NOMO-1 treated with dmso at 0.1 percent for 144 hours (cell line): ENCODE measurements at regions not wholly inside any gene's neighbourhood (a gene's known extent, or its start where the extent isn't known, plus 50 kb on each side); places are given as distances from the start of the nearest gene placed in this dataset.
"Not testable (repeated sequence)": the region's sequence is repeated elsewhere in the genome, so short reads cannot be mapped to it uniquely, and the experiment has no call there.

Experiments used
- DNase-seq: peaks from one replicate; lab custom pipeline; 2025; ENCODE audit not compliant: unreplicated experiment; lab: John Stamatoyannopoulos, UW

GRCh38 chr7:10429511-10429910, 544.2 kb upstream of the PHF14 start:
- no peak for DNase-seq

- no peak for DNase-seq
These were observed 537.4 kb upstream of the PHF14 start for GRCh38 chr7:10436302-10436701.

GRCh38 chr7:10439027-10439426, 534.6 kb upstream of the PHF14 start:
- no peak for DNase-seq

- DNase-seq, result no peak
These were observed 517.7 kb upstream of the PHF14 start for GRCh38 chr7:10455936-10456335.

GRCh38 chr7:10460474-10460873, 513.2 kb upstream of the PHF14 start:
- DNase-seq, result no peak

GRCh38 chr7:10463701-10464100, 510.0 kb upstream of the PHF14 start:
- no peak for DNase-seq

GRCh38 chr7:10465536-10465935, 508.1 kb upstream of the PHF14 start:
- not testable (repeated sequence) for DNase-seq

- DNase-seq, result no peak
These were observed 504.8 kb upstream of the PHF14 start for GRCh38 chr7:10468908-10469307.

- no peak for DNase-seq
These were observed 504.2 kb upstream of the PHF14 start for GRCh38 chr7:10469476-10469875.

- no peak for DNase-seq
These were observed 502.2 kb upstream of the PHF14 start for GRCh38 chr7:10471280-10472058.

GRCh38 chr7:10472115-10472514, 501.6 kb upstream of the PHF14 start:
- no peak for DNase-seq

- DNase-seq, result no peak
These were observed 500.1 kb upstream of the PHF14 start for GRCh38 chr7:10473569-10473968.

- DNase-seq, result no peak
These were observed 499.6 kb upstream of the PHF14 start for GRCh38 chr7:10474048-10474447.

GRCh38 chr7:10475940-10476641, 497.6 kb upstream of the PHF14 start:
- DNase-seq, result no peak

- DNase-seq, result no peak
These were observed 497.0 kb upstream of the PHF14 start for GRCh38 chr7:10476642-10477041.

- DNase-seq, result no peak
These were observed 490.0 kb upstream of the PHF14 start for GRCh38 chr7:10483671-10484070.

- DNase-seq, result no peak
These were observed 488.9 kb upstream of the PHF14 start for GRCh38 chr7:10484767-10485166.

GRCh38 chr7:10501206-10501884, 472.3 kb upstream of the PHF14 start:
- not testable (repeated sequence) for DNase-seq

- DNase-seq, result no peak
These were observed 466.6 kb upstream of the PHF14 start for GRCh38 chr7:10507032-10507431.

GRCh38 chr7:10521306-10521705, 452.4 kb upstream of the PHF14 start:
- DNase-seq, result no peak

- not testable (repeated sequence) for DNase-seq
These were observed 440.2 kb upstream of the PHF14 start for GRCh38 chr7:10533429-10533828.

- DNase-seq, result no peak
These were observed 437.1 kb upstream of the PHF14 start for GRCh38 chr7:10536561-10536960.
